AG10803 (cell line): ENCODE measurements at regions not wholly inside any gene's neighbourhood (a gene's known extent, or its start where the extent isn't known, plus 50 kb on each side); places are given as distances from the start of the nearest gene placed in this dataset.
"Not testable (repeated sequence)": the region's sequence is repeated elsewhere in the genome, so short reads cannot be mapped to it uniquely, and the experiment has no call there.

Source experiments
- DNase-seq: peaks from one replicate; pipeline ENCODE4 v3.0.0; 2010; ENCODE audit warnings: low read depth
- H3K4me3 ChIP-seq: 2 replicates; pipeline ENCODE4 v1.5.1; 2011; ENCODE audit warnings: mild to moderate bottlenecking, low read length, control low read depth
- TF ChIP-seq, protein P1 (sequence below): conservative IDR thresholded peaks from 2 replicates; pipeline ENCODE4 v1.5.1; 2011; ENCODE audit warnings: mild to moderate bottlenecking, low read length, control low read depth, inconsistent platforms

DNA sequence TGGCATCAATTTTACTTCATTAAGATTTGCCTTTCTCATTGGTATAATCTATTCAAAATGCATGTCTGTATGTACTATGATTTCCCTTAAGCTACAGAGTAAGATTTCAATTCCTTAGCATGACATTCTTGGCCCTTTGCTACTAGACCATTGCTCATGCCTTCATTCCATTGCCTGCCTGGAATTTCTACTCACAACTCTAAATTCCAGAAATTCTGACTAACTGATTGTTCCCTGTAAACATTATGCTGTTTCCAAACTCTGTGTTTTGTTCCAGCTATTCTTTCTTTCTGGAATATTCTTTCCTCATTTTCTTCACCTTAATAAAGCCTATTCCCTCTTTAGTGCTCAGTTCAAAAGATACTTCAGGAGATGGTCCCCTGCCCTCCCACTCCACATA lies 568.8 kb upstream of the SEMA6A start:
- no peak for DNase-seq
- TF ChIP-seq, protein P1, sequence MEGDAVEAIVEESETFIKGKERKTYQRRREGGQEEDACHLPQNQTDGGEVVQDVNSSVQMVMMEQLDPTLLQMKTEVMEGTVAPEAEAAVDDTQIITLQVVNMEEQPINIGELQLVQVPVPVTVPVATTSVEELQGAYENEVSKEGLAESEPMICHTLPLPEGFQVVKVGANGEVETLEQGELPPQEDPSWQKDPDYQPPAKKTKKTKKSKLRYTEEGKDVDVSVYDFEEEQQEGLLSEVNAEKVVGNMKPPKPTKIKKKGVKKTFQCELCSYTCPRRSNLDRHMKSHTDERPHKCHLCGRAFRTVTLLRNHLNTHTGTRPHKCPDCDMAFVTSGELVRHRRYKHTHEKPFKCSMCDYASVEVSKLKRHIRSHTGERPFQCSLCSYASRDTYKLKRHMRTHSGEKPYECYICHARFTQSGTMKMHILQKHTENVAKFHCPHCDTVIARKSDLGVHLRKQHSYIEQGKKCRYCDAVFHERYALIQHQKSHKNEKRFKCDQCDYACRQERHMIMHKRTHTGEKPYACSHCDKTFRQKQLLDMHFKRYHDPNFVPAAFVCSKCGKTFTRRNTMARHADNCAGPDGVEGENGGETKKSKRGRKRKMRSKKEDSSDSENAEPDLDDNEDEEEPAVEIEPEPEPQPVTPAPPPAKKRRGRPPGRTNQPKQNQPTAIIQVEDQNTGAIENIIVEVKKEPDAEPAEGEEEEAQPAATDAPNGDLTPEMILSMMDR, result no peak
- no peak overlapping the region for H3K4me3 ChIP-seq

GRCh38 chr5:117138523-117138922 lies 563.9 kb upstream of the SEMA6A start:
- H3K4me3 ChIP-seq, result no peak overlapping the region
- DNase-seq, result no peak
- TF ChIP-seq, protein P1, result no peak

- no peak for DNase-seq
- H3K4me3 ChIP-seq, result no peak overlapping the region
- TF ChIP-seq, protein P1, result no peak
Measured at GRCh38 chr5:117135851-117136250, 561.2 kb upstream of the SEMA6A start.

DNA sequence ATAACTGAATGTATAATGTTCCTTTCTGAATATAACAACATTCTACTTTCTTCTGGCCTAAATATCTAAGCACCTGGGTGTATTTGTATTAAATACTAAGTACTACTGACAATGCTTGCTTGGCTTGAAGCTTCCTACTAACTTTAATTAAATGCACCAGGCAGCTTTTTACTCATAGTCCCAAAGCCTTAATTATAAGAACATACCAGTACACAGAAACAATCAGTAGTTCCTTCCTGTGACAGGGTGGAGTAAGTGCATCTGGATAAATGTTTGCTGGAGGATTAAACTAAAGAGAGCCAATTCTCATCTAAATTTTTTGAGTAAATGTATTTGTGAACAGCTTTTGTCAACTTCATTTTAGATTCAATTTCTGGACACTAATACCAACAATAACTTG lies 558.6 kb upstream of the SEMA6A start:
- TF ChIP-seq, protein P1, result no peak

DNA sequence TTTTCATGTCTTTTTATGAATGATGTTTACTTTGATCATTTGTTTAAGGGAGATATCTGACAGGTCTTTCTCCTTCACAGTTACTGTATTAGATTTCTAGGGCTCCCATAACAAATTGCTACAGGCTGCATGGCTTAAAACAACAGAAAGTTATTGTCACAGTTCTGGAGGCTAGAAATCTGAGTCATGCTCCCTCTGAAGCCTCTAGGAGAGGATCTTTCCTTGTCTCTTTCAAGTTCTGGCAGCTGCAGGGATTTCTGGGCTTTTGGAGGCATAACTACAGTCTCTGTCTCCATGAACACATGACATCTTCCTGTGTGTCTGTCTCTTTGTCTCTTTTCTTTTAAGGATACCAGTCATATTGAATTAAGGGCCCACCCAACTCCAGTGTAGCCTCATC lies 557.3 kb upstream of the SEMA6A start:
- H3K4me3 ChIP-seq, result no peak overlapping the region
- DNase-seq, result no peak
- TF ChIP-seq, protein P1, result no peak

More for the DNA sequence above, 558.6 kb upstream of the SEMA6A start:
- no peak for DNase-seq
- H3K4me3 ChIP-seq, result no peak overlapping the region

DNA sequence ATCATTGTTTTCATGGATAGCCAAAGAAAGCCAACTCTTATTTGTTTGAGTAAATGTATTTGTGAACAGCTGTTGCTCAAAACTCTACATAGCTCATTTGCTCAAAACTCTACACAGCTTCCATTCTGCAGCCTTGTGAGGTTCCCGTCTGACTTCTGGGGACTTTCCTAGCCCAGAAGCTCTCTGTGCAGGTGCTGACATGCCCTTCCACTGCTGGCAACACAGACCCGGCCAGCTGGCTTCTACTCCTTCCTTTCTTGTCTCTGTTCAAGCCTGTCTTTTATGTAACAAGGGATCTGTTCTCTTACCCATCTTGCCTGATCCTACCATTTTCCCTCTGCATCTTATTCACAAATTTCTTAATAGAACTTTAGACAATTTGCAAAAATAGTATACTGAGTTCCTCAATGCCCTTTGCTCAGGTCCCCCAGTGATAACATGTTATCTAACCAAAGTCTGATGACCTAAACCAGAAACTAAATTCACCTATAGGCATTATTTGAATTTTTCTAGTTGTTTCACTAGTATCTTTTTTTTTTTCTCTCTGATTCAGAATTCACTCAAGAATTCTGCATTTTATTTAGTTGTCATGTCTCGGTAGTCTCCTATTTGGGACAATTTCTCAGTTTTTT lies 556.5 kb upstream of the SEMA6A start:
- no peak for DNase-seq
- H3K4me3 ChIP-seq, result no peak overlapping the region
- TF ChIP-seq, protein P1, result no peak

- H3K4me3 ChIP-seq, result no peak overlapping the region
- TF ChIP-seq, protein P1, result no peak
- DNase-seq, result no peak
Measured at GRCh38 chr5:117118499-117118898, 543.9 kb upstream of the SEMA6A start.

DNA sequence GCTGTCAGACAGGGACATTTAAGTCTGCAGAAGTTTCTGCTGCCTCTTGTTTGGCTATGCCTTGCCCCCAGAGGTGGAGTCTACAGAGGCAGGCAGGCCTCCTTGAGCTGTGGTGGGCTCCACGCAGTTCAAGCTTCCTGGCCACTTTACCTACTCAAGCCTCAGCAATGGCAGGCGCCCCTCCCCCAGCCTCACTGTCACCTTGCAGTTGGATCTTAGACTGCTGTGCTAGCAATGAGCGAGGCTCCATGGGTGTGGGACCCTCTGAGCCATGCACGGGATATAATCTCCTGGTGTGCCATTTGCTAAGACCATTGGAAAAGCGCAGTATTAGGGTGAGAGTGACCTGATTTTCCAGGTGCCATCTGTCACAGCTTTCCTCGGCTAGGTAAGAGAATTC lies 542.7 kb upstream of the SEMA6A start:
- not testable (repeated sequence) for DNase-seq, H3K4me3 ChIP-seq
